Activated CD8-positive, alpha-beta memory T cell treated with anti-CD3 and anti-CD28 coated beads for 48 hours (primary cell): ENCODE measurements at regions not wholly inside any gene's neighbourhood (a gene's known extent, or its start where the extent isn't known, plus 50 kb on each side); places are given as distances from the start of the nearest gene placed in this dataset.

ENCODE experiments used
- DNase-seq, 3 experiments: peaks; one replicate each; pipeline ENCODE4 v3.0.0-alpha.2; 2020; ENCODE audit warnings: low read depth in 2 of 3, low spot score in 2 of 3

DNA sequence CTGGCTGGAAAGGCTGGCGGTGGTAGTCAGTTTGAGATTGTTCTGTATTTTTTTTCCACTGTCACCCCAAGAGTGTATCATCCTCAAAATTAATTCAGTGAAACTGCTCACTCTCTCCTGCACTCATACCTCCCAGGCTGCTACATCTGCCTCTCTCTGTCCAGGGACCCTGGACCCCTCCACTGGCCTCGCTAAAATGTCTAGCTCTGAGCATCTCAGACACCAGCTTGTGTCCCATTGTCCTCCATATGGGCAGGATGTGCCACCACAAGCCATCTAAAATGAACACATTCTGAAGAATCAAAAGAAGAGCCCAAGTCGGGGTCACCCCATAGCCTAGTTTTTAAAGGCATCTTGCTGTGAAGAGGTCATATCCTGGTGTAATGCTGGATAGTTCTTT, 345.5 kb upstream of the TSHZ3 start:
- no peak for DNase-seq

DNA sequence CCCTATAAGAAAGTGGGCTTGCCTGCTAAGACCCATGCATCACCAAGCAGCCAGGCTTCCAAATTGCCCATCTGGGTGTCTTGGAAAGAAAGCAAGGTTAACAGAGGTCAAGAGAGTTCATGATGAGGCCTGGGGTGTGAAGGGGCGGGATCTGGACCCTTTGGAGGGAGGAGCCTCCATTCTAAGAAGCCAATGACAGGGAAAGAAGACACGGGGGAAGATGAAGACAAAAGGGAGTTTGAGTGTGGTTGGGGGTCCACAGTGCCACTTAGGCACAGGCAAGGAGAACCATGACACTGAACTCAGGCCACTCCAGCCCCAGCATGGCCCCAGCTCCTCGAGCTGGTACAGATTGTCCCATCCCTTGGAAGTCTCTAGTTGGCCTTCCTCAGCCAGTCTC, 350.2 kb upstream of the TSHZ3 start:
- no peak for DNase-seq

DNA sequence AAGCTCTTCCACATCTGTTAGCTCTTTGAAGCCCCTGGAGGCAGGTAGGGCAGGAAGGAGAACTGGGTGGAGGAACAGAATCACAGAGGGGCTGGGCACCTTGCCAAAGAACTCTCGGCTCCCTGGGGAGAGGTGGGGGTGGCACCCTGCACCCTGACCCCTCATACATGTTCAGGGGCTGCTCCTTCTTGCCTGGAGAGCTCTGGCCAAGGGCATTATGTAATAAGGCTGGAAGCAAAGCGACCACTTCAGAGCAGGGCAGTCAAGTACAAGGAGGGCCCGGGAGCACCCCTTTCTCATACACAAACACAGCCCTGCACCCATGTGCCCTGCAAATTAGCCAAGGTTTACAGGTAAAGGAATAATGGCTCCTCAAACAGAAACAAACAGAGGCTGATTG, 351.9 kb upstream of the TSHZ3 start:
- DNase-seq, result no peak

DNA sequence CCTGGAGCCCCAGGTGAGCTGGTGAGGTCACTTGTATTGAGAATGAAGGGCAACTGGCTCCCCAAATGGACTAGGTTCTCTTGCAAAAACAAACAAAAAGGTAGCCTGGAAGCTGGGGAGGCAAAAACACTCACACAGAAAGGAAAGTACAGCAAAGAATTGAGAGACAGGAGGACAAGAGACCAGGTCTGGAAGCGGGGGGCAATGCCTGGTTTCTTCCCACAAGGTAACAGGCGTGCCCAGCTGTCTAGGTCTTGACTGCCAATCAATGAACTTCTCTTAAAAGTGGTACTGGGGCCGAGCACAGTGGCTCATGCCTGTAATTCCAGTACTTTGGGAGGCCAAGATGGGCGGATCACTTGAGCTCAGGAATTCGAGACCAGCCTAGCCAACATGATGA, 356.4 kb upstream of the TSHZ3 start:
- no peak for DNase-seq

DNA sequence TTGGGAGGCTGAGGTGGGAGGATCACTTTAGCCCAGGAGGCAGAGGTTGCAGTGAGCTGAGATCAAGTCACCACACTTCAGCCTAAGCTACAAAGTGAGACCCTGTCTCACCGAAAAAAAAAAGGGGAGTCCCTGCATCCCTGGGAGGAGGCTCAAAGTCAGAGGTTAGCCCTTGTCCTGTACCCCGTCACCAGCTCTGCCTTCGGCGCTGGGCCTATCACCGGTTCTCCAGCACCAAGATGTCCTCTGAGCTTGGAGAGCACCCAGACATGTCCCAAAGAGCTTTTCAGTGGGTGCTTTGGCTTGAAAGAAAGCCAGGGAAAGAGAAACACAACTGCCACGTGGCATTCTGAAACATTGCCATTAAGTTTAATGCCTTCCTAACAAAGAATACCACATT, 356.9 kb upstream of the TSHZ3 start:
- DNase-seq, result no peak

DNA sequence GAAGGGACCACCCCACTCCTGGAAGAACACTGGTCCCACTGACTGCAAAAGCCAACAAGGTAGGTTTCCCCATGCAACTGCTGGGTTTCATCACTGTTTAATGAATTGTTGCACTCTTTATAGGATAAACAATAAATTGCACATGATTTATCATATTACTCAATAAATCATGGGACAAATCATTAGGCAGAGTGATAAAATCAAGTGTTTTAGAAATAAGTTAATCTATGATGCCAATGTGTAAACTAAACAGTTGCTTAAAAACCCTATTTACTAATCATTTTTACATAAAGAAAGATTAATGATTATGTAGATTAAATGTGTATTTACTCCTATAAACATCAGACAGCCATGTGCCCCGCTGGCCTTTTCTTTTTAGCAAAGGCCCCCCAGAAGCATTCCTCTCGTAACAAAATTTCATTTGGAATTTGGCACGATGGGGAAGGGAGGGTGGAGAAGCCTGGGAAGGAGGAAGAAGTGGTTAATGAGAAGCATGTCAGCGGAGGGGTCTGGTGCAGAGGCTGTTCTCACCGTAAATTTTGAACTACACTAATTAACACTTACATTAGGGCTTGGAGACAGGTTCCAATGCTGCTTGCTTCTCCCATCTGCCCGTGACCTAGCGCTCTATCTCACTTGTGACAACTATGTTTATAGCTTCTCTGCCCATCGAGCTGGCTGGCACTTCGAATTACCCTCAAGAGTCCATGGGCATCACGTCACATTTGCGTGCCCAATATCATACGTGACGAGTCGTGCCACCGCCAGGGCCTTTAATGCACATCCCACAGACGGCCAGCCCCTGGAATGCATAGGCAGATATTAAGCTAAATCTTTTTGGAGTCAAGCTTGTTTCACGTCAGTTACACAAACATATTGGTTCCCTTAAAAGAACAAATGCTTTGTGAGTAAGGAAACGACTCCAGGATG, 357.7 kb upstream of the TSHZ3 start:
- no peak for DNase-seq

DNA sequence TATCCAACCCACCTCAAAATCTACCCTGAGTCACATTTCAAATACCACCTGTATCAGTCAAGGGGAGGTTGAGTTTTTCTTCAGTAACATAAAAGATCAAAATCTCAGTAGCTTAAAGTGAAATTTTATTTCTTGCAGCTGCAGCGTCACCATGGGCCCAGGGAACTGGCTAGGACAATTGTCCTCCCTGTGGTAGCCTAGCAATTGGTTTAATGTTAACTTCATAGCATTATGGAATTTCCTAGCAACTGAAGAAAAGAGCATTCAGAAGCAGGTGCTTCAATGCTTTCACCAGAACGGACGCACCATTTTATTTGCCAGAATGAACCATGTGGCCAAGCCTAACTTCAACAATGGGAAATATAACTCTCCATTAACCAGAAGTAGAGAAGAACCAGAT, 359.3 kb upstream of the TSHZ3 start:
- no peak for DNase-seq

DNA sequence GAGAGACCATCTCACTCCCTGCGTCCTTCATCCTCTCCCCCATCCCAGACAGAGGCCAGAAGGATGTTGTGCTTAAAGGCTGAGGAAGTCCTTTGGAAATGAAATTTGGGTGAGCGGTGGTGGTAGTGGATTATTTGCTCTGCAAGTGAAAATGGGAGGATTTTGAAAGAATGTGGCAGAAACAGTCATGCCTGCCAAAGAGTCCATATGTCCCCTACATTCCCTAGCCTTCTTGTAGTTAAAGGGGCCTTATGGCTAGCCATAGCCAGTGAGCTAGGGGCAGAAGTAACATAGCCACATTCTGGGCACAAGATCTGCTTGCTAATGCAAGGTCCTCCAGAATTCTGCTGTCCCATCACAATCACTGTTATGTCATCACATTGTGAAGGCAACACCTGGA, 360.2 kb upstream of the TSHZ3 start:
- DNase-seq, result no peak

DNA sequence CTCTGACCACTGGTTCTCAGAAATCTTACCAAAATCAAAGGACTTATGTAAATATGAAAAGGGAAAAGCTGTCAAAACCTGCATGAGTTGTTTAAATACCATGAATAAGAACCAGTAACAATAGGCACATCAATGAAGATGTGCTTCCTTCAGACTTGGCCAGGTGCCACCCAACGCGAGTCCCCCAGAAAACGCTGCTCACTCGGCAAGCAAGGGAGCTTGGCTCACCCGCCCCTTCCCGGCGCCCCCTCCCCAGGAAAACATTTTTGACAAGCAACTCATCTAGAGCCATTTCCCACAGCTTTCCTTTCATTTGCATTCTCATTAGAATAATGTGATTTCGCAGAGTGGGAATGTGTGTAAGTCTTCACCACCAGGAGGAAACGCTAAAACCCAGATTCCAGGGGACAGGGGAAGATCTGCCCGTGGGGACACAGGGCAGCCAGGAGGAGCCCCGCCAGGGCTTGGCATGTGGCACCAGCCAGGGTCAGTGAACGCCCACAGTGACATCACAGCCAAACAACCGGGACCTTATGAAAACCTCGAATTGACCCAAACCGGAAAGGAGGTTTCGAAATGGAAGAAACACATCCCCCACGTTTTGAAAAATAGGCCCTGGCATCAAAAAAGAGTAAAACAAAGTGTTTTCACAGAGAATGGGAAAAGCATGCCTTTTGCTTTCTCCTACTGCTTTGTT, 366.2 kb upstream of the TSHZ3 start:
- DNase-seq, result no peak

DNA sequence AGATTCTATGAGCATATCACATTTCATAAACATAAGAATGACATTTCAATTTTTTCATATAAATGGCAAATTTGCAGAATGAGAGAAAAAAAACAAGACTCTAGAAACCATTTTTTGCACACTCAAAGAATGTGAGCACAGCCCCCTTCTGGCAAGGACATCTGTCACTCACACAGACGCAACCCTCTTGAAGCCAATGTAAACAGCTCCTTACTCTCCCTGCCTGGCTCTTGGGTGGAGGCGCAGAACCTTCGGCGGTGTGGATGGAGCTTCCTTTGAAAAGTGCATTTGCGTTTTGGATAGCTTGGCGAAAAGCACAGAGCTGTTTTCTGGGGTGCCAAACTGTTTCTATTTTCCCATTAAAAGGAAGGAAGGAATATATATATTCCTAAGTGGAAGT, 367.6 kb upstream of the TSHZ3 start:
- no peak for DNase-seq

DNA sequence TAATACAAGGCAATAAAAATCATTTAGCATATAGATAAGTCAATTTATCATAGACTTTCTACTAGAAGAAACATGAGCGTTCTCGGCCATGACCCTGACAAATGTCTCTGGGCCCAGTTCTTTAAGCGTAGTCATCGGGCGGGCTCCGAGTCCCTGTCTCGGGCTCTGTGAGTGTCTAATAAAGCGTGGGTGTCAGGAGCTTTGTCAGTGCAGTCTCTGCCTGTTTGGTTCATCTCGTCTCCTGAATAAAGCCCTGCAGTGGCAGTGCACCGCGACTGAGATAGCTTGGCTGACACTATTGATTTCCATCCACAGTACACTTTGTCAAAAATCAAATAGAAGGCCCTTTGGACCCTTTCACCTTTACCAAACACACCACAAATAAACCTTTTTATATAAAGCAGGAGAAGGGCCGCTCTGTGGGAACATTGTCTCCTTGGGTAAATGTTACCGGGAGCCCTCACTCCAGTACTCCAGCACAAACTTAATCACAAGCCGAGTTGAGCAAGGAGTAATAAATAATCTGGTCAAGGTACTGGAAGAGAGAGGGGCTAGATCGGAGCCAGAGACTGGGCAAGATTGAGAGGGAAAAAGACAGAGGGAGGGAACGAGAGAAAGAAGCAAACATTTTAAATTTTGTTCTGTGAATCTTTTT, 368.2 kb upstream of the TSHZ3 start:
- no peak for DNase-seq

DNA sequence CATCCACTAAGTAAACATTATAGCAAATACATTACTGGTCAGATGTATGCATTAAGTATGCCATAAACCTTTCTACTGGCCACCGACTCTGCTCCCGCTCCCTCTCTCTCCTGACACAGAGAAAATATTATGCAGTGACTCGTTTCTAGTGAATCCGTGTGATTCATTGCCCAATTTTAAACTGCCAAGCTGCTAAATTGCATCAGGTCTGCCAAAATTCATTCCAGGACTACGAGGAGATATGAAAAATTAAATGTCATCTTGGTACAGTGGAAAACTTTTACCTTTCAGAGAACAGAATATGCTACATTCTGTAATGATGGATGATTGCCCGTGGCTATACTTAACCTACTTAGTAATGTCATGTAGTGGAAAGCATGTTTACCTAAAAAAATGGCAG, 368.8 kb upstream of the TSHZ3 start:
- no peak for DNase-seq

DNA sequence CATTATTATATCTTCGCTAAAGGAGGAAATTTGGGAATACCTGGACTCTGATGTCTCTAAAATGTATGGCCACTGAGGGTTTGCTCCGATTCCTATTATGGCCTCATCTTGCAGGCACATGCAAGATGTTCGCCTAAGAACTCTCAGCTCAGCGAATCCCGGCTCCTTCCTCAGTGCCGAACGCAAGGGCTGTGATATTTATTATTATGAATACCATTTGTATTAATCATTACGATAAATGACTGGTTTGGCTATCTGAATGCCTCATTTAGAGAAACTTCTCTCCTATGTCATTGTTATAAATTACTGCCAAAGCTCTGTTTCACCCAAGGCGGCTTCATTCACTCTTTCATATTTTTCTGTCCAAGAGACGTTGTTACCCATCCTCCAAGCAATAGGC, 369.7 kb upstream of the TSHZ3 start:
- DNase-seq, result no peak

DNA sequence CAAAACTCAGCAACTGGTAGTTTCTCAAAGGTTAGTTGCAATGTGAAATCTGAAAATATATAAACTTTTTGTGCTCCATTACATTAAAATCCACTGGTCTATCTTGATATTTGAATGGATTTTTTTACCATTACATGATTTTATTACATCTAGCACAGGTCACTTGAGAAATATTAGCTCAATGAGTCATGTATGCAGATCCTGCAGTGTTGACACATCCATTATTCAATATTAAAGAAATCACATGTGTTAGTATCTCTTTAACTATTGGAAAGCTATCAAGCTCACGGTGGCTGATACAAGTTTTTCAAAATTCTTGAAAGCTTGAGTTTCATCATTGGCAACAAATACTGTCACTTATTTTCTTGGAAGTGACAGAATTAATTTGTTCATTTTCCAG, 373.9 kb upstream of the TSHZ3 start:
- no peak for DNase-seq

DNA sequence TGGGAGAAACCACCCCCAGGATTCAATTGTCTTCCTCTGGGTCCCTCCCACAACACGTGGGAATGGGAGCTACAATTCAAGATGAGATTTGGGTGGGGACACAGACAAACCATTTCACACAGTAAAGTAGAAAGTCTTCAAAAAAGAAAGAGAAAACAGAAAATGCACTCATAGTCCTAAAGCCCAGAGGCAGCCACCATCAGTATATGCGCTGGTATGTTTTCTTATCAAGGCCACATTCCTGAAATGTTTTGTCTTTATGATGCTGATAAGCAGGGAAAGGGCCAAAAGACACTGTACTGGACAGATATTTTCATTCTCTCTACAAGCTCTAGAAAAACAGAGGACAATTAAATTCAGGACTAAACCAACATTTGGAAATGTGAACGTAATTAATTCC, 375.8 kb upstream of the TSHZ3 start:
- no peak for DNase-seq

DNA sequence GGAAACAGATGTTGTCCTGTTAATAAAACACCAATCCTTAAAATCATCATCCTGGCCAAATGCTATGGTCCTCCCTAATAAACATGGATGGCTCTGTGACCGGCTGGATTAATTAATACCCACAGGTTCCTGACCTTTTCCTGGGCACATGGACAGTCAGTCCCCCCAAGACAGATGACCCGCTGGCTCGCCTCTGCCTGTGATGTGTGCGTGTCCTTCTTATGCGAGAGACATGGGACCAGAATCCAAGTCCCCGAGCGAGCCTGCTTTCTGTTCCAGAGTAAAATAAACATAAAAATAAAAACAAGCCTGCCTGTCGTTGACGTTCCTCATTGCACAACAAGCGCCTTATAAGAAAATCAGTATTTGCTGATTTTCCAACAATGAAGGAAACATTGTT, 378.3 kb upstream of the TSHZ3 start:
- no peak for DNase-seq

DNA sequence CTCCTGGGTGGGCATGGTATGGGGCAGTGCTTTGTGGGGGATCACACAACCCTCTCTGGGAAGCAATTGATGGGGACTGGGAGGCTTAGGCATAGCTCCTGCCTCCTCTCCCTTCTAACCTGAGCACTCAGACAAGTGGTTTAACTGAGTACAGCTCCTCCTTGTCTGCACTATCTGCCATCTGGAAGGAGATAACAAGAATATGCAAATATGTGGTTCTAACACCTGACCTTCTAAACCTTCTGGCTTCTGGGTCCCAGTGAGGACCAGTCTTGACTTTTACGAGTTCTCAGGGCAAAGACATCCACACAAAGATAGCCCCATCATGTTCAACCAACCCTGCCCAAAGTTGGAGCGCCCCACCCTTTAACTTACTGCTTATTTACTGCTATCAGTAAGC, 381.0 kb upstream of the TSHZ3 start:
- DNase-seq, result no peak

DNA sequence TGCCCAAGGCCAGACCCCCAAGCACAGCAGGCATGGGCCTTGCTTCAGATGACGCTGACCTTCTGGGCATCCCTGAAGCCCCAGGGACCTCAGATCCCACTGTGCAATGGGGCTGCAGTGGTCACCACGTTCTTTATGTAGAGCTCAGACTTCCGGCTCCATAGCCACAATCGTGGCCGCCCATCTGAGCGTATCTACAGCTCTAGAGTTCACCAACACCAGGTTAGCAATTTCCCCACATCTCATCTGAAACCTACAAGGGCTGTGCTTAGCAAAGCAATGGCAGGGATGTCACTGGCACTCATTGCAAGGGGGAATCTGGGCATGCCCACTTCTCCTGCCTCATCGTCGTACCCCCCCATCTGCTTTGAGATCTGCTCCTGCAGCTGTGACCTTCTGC, 384.4 kb upstream of the TSHZ3 start:
- no peak for DNase-seq

DNA sequence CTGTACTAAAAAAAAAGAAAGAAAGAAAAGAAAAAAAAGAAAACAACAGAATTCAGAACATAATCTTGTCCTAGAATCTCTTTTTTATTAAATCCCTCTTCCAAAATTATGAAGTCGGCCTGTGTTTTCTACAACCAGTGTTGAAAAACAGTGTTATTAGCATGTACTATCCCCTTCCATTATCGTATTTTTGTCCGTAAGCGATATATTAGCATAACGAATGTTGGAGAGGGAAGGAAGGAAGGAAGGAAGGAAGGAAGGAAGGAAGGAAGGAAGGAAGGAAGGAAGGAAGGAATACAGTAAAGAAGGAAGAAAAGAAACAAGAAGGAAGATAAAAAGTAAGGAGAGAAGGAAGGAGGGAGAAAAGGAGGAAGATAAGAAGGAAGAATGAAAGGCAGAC, 393.0 kb upstream of the TSHZ3 start:
- no peak for DNase-seq

DNA sequence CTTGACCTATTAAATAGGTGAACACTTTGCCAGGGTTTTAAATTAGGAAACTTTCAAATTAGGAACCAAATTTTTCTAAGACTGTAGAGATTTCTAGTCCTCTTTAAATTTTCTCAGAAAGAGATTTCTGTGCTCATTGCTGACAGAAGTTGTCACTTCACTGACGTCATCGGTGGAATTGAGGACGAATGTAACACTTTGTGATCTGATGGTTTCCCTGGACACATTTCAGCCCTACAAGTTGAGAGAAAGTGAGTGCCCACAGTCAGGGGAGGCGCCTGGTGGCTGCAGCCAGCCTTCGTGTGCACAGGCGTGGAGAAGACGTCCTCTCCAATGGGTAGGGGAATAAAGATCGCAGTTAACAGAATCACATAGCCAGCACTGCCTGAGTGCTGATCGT, 396.5 kb upstream of the TSHZ3 start:
- no peak for DNase-seq

DNA sequence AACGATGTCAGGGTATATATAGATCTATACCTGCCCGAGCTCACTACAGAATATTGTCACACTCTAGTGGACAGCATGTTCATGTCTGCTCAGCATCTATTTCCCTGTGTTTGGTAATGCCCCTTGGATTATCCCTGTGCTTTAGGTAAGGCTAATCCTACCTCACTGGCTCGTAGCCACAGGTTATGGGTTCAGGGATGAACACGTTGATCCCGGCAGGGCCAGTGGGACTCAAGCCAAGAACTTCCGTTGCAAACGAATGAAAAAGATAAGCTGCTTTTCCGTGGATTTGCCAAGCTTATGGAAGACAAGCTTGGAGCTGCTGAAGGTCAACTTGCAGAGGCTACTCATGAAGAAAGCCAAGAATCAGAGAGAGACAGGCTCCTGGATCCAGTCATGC, 400.0 kb upstream of the TSHZ3 start:
- no peak for DNase-seq

DNA sequence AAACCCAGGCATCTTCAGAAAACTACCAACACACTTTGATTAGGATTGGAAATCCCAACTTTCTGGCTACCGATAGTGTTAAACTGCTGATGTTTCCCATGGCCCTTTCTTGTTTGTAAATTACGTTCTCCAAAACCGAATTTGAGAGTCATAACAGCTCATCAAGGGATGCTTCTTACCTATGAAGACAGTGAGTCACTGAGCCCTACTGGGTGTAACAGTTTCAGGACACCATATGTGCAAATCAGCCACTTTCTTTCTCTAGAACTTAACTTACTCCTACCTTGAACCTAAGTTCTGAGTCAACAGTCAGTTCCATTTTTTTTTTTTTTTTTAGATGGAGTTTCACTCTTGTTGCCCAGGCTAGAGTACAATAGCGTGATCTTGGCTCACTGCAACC, 410.1 kb upstream of the TSHZ3 start:
- no peak for DNase-seq
